B cell (primary cell): ENCODE measurements at regions not wholly inside any gene's neighbourhood (a gene's known extent, or its start where the extent isn't known, plus 50 kb on each side); places are given as distances from the start of the nearest gene placed in this dataset.

Experiments
- CTCF ChIP-seq: fragments of 200-600 bp; IDR thresholded peaks from one replicate; pipeline ENCODE4 v1.8.0; 2022; ENCODE audit warnings: antibody characterized with exemption, mild to moderate bottlenecking
- EZH2 ChIP-seq: IDR thresholded peaks from 2 replicates; pipeline ENCODE4 v1.6.1; 2012; ENCODE audit warnings: borderline replicate concordance, low read depth, mild to moderate bottlenecking, moderate library complexity, low read length; ENCODE audit not compliant: insufficient read depth, poor library complexity, severe bottlenecking

- TF ChIP-seq CTCF (no peak), EZH2 (no peak)
Observed at GRCh38 chr4:56222514-56222913, 164.8 kb downstream of the AASDH start.
